ENCODE measurements at regions not wholly inside any gene's neighbourhood (a gene's known extent, or its start where the extent isn't known, plus 50 kb on each side); places are given as distances from the start of the nearest gene placed in this dataset.

GRCh38 chr12:65759735-65760134 lies 64.5 kb upstream of the HMGA2 start:
- DNase-seq: no peak
- H3K4me3 ChIP-seq: no peak overlapping the region
- intact Hi-C loops (cut with DNase I): no loop called here
- H3K27ac ChIP-seq: no peak overlapping the region
- TF ChIP-seq POLR2A (IDR thresholded peaks at IDR 0.05) (no peak), CTCF (IDR thresholded peaks at IDR 0.05) (no peak)
- no peaks in the 10 kb centered on the region for H3K9me3 ChIP-seq
- WGBS, 2 donors: 86 to 91% methylated on average over 8 of the region's 8 CpGs
- H3K4me1 ChIP-seq: peaks cover 0 to 3% (median 0%) of the 10 kb centered on the region in 3 donors
- H3K27me3 ChIP-seq: peaks cover 0 to 5% (median 0%) of the 10 kb centered on the region in 4 donors
- no peaks in the 10 kb centered on the region for H3K36me3 ChIP-seq

GRCh38 chr12:65761301-65761700 lies 63.0 kb upstream of the HMGA2 start:
- 76 to 79% methylated on average over 2 of the region's 2 CpGs for WGBS, 2 donors
- H3K4me1 ChIP-seq: peaks cover 0 to 15% (median 0%) of the 10 kb centered on the region in 3 donors
- no peaks in the 10 kb centered on the region for H3K27me3 ChIP-seq
- no peak overlapping the region for H3K27ac ChIP-seq
- no peaks in the 10 kb centered on the region for H3K36me3 ChIP-seq
- DNase-seq: no peak
- no peak overlapping the region for H3K4me3 ChIP-seq
- TF ChIP-seq POLR2A (IDR thresholded peaks at IDR 0.05): no peak
- TF ChIP-seq CTCF (IDR thresholded peaks at IDR 0.05): no peak
- intact Hi-C loops (cut with DNase I): no loop called here
- no peaks in the 10 kb centered on the region for H3K9me3 ChIP-seq

- DNase-seq: no peak
- Histone ChIP-seq H3K27ac (no peak overlapping the region), H3K4me3 (no peak overlapping the region), H3K36me3 (no peaks in the 10 kb centered on the region), H3K4me1 (peaks cover 0 to 15% (median 0%) of the 10 kb centered on the region in 3 donors), H3K9me3 (no peaks in the 10 kb centered on the region), H3K27me3 (peaks cover 0 to 15% (median 0%) of the 10 kb centered on the region in 4 donors)
- WGBS, 2 donors: 52 to 53% methylated on average over 2 of the region's 2 CpGs
- intact Hi-C loops (cut with DNase I): no loop called here
- TF ChIP-seq CTCF (IDR thresholded peaks at IDR 0.05) (no peak), POLR2A (IDR thresholded peaks at IDR 0.05) (no peak)
Observed at GRCh38 chr12:65764325-65764724, 60.0 kb upstream of the HMGA2 start.

- WGBS, 2 donors: 30 to 42% methylated on average over 2 of the region's 2 CpGs
- no peak for DNase-seq
- Histone ChIP-seq H3K4me1 (peaks cover 0 to 15% (median 0%) of the 10 kb centered on the region in 3 donors), H3K4me3 (no peak overlapping the region), H3K27ac (peak overlapping the region in 1 of 4 donors; percentile 4), H3K36me3 (no peaks in the 10 kb centered on the region), H3K9me3 (no peaks in the 10 kb centered on the region), H3K27me3 (peaks cover 0 to 20% (median 0%) of the 10 kb centered on the region in 4 donors)
- TF ChIP-seq CTCF (IDR thresholded peaks at IDR 0.05): no peak
- no peak for TF ChIP-seq POLR2A (IDR thresholded peaks at IDR 0.05)
- intact Hi-C loops (cut with DNase I): no loop called here
Observed at GRCh38 chr12:65765436-65765813, 58.9 kb upstream of the HMGA2 start.

GRCh38 chr12:65769880-65770279 lies 54.4 kb upstream of the HMGA2 start:
- 91 to 94% methylated on average over 6 of the region's 6 CpGs for WGBS, 2 donors
- H3K9me3 ChIP-seq: no peaks in the 10 kb centered on the region
- no peaks in the 10 kb centered on the region for H3K36me3 ChIP-seq
- no peak for DNase-seq
- H3K27ac ChIP-seq: no peak overlapping the region
- TF ChIP-seq CTCF (IDR thresholded peaks at IDR 0.05): no peak
- no peak for TF ChIP-seq POLR2A (IDR thresholded peaks at IDR 0.05)
- no peak overlapping the region for H3K4me3 ChIP-seq
- intact Hi-C loops (cut with DNase I): no loop called here
- H3K4me1 ChIP-seq: peaks cover 0 to 10% (median 0%) of the 10 kb centered on the region in 3 donors
- peaks cover 0 to 23% (median 0%) of the 10 kb centered on the region in 4 donors for H3K27me3 ChIP-seq
